H9 (cell line): ENCODE measurements at regions not wholly inside any gene's neighbourhood (a gene's known extent, or its start where the extent isn't known, plus 50 kb on each side); places are given as distances from the start of the nearest gene placed in this dataset.

ENCODE experiments used
- DNase-seq: peaks from one replicate; pipeline ENCODE4 v3.0.0-alpha.2; 2017
- H2AFZ ChIP-seq: one replicate; pipeline ENCODE4 v1.6.1; 2013; ENCODE audit warnings: mild to moderate bottlenecking, low read length, control low read depth, moderate library complexity
- H2AK5ac ChIP-seq: 2 replicates; pipeline ENCODE4 v1.6.1; 2013; ENCODE audit warnings: low read length, control low read depth, mixed read lengths; ENCODE audit not compliant: insufficient read length
- H2BK120ac ChIP-seq: one replicate; pipeline ENCODE4 v1.6.1; 2013; ENCODE audit warnings: low read depth, mild to moderate bottlenecking, low read length, control low read depth, inconsistent platforms; ENCODE audit not compliant: poor library complexity, severe bottlenecking
- H2BK12ac ChIP-seq: 2 replicates; pipeline ENCODE4 v1.6.1; 2013; ENCODE audit warnings: low read length, control low read depth, mixed read lengths, low read depth; ENCODE audit not compliant: insufficient read length
- H2BK15ac ChIP-seq: 2 replicates; pipeline ENCODE4 v1.6.1; 2013; ENCODE audit warnings: low read depth, low read length, control low read depth
- H2BK20ac ChIP-seq: one replicate; pipeline ENCODE4 v1.6.1; 2013; ENCODE audit warnings: low read depth, mild to moderate bottlenecking, low read length, control low read depth, inconsistent platforms; ENCODE audit not compliant: poor library complexity, severe bottlenecking
- H2BK5ac ChIP-seq: 2 replicates; pipeline ENCODE4 v1.6.1; 2013; ENCODE audit warnings: low read length, control low read depth, mixed read lengths; ENCODE audit not compliant: insufficient read length
- H3K14ac ChIP-seq: 2 replicates; pipeline ENCODE4 v1.6.1; 2013; ENCODE audit warnings: low read length, control low read depth; ENCODE audit not compliant: insufficient read depth
- H3K18ac ChIP-seq: 2 replicates; pipeline ENCODE4 v1.6.1; 2013; ENCODE audit warnings: low read depth, mild to moderate bottlenecking, mixed read lengths, low read length, control low read depth; ENCODE audit not compliant: insufficient read length
- H3K23ac ChIP-seq: 2 replicates; pipeline ENCODE4 v1.6.1; 2013; ENCODE audit warnings: low read length, control low read depth, mixed read lengths, low read depth; ENCODE audit not compliant: insufficient read length
- H3K23me2 ChIP-seq: 2 replicates; pipeline ENCODE4 v1.6.1; 2013; ENCODE audit warnings: low read depth, mild to moderate bottlenecking, mixed read lengths, low read length, control low read depth; ENCODE audit not compliant: insufficient read length, poor library complexity, severe bottlenecking
- H3K27ac ChIP-seq: 2 replicates; pipeline ENCODE4 v1.5.1; 2013; ENCODE audit warnings: low read length, control low read depth, mixed read lengths, low read depth; ENCODE audit not compliant: insufficient read length
- H3K27me3 ChIP-seq: 2 replicates; pipeline ENCODE4 v1.6.1; 2013; ENCODE audit warnings: low read length, control low read depth, inconsistent platforms; ENCODE audit not compliant: insufficient read depth
- H3K4ac ChIP-seq: 2 replicates; pipeline ENCODE4 v1.6.1; 2013; ENCODE audit warnings: low read depth, mild to moderate bottlenecking, control low read depth, inconsistent platforms, low read length, moderate library complexity
- H3K4me1 ChIP-seq: 2 replicates; pipeline ENCODE4 v1.6.1; 2013; ENCODE audit warnings: low read length, control low read depth, inconsistent platforms; ENCODE audit not compliant: insufficient read depth
- H3K4me2 ChIP-seq: 2 replicates; pipeline ENCODE4 v1.6.1; 2013; ENCODE audit warnings: low read length, control low read depth, mixed read lengths; ENCODE audit not compliant: insufficient read length, insufficient read depth
- H3K56ac ChIP-seq: 2 replicates; pipeline ENCODE4 v1.6.1; 2013; ENCODE audit warnings: low read depth, mild to moderate bottlenecking, mixed read lengths, low read length, control low read depth; ENCODE audit not compliant: insufficient read length
- H3K79me1 ChIP-seq: 2 replicates; pipeline ENCODE4 v1.6.1; 2013; ENCODE audit warnings: low read depth, mild to moderate bottlenecking, moderate library complexity, low read length, control low read depth, inconsistent platforms; ENCODE audit not compliant: insufficient read depth, poor library complexity, severe bottlenecking
- H3K79me2 ChIP-seq: 2 replicates; pipeline ENCODE4 v1.6.1; 2013; ENCODE audit warnings: low read length, control low read depth, inconsistent platforms; ENCODE audit not compliant: insufficient read depth
- H3K9ac ChIP-seq: 2 replicates; pipeline ENCODE4 v1.6.1; 2013; ENCODE audit warnings: low read length, control low read depth, mixed read lengths; ENCODE audit not compliant: insufficient read length; ENCODE audit errors: extremely low read depth
- H3K9me3 ChIP-seq: one replicate; pipeline ENCODE4 v1.6.1; 2013; ENCODE audit warnings: low read depth, low read length, inconsistent platforms; ENCODE audit not compliant: control insufficient read depth
- H3T11ph ChIP-seq: one replicate; pipeline ENCODE4 v1.6.1; 2013; ENCODE audit warnings: mild to moderate bottlenecking, low read length, control low read depth, inconsistent platforms
- H4K20me1 ChIP-seq: one replicate; pipeline ENCODE4 v1.6.1; 2013; ENCODE audit not compliant: control insufficient read depth, insufficient read length, insufficient read depth
- H4K5ac ChIP-seq: 2 replicates; pipeline ENCODE4 v1.6.1; 2013; ENCODE audit warnings: low read depth, mild to moderate bottlenecking, mixed read lengths, low read length, control low read depth; ENCODE audit not compliant: insufficient read length
- H4K8ac ChIP-seq: replicated peaks from 2 replicates; pipeline ENCODE4 v1.6.1; 2013; ENCODE audit warnings: low read length, control low read depth, mixed read lengths, low read depth; ENCODE audit not compliant: insufficient read length
- H4K91ac ChIP-seq: 2 replicates; pipeline ENCODE4 v1.6.1; 2013; ENCODE audit warnings: low read depth, mild to moderate bottlenecking, moderate library complexity, mixed read lengths, low read length, control low read depth; ENCODE audit not compliant: insufficient read length
- H3K27ac Mint-ChIP-seq, 3 experiments: 2 replicates in 2 of 3; 3 replicates in 1 of 3; pipeline ENCODE4 v1.8.0; 2020 to 2021; ENCODE audit warnings: mixed read lengths in 3 of 3, mild to moderate bottlenecking in 1 of 3, moderate library complexity in 1 of 3
- H3K27me3 Mint-ChIP-seq: 2 replicates; pipeline ENCODE4 v1.8.0; 2021; ENCODE audit warnings: low read depth, mild to moderate bottlenecking, moderate library complexity, mixed read lengths
- H3K36me3 Mint-ChIP-seq, 3 experiments: 2 replicates in 2 of 3; 3 replicates in 1 of 3; pipeline ENCODE4 v1.8.0; 2020 to 2021; ENCODE audit warnings: low read depth in 3 of 3, mixed read lengths in 3 of 3; ENCODE audit not compliant: insufficient read depth in 1 of 3
- H3K4me1 Mint-ChIP-seq, 2 experiments: 2 replicates each; pipeline ENCODE4 v1.8.0; 2020; ENCODE audit warnings: mixed read lengths in 2 of 2
- H3K4me3 Mint-ChIP-seq, 2 experiments: 2 replicates in 1 of 2; 3 replicates in 1 of 2; pipeline ENCODE4 v1.8.0; 2020 to 2021; ENCODE audit warnings: mild to moderate bottlenecking in 2 of 2, mixed read lengths in 2 of 2, moderate library complexity in 1 of 2
- H3K9me3 Mint-ChIP-seq, 2 experiments: 2 replicates in 1 of 2; 3 replicates in 1 of 2; pipeline ENCODE4 v1.8.0; 2020; ENCODE audit warnings: mild to moderate bottlenecking in 2 of 2, mixed read lengths in 2 of 2, moderate library complexity in 1 of 2
- CTCF ChIP-seq: fragments of 200-600 bp; sonication (generic); conservative IDR thresholded peaks from 3 replicates; pipeline ENCODE4 v1.8.0; 2021; ENCODE audit warnings: antibody characterized with exemption, mild to moderate bottlenecking
- WGBS: extraction: QIAGEN DNeasy Blood & Tissue Kit; methylation state at CpG from one replicate; pipeline ENCODE4 v1.1.7; 2013; ENCODE audit warnings: missing lambda C conversion rate, low lambda C conversion rate, mixed read lengths; ENCODE audit not compliant: insufficient read length; ENCODE audit errors: extremely low coverage; 5-methylcytosine and 5-hydroxymethylcytosine counted together

GRCh38 chr21:24200052-24200451 is 1407.2 kb downstream of the MRPL39 start:
- Histone ChIP-seq H2AFZ (no peak overlapping the region), H3K23me2 (no peaks in the 10 kb centered on the region), H2AK5ac (no peak overlapping the region), H3K4ac (no peak overlapping the region), H3K4me1 (no peaks in the 10 kb centered on the region), H2BK5ac (no peak overlapping the region), H4K5ac (no peak overlapping the region), H2BK120ac (no peak overlapping the region), H3K27ac (no peak overlapping the region), H3T11ph (no peak overlapping the region), H3K14ac (no peak overlapping the region), H3K23ac (no peak overlapping the region), H3K4me2 (no peak overlapping the region), H2BK12ac (no peak overlapping the region), H2BK15ac (no peak overlapping the region), H3K79me2 (no peaks in the 10 kb centered on the region), H2BK20ac (no peak overlapping the region), H3K56ac (no peak overlapping the region), H3K9ac (no peak overlapping the region), H4K20me1 (no peaks in the 10 kb centered on the region), H3K18ac (no peak overlapping the region), H3K9me3 (no peaks in the 10 kb centered on the region), H3K27me3 (no peaks in the 10 kb centered on the region), H3K79me1 (no peaks in the 10 kb centered on the region), H4K91ac (no peak overlapping the region), H4K8ac (no peak overlapping the region)
- DNase-seq, result no peak
- Mint-ChIP-seq H3K4me3 (no peak overlapping the region), H3K9me3 (peaks cover 35 to 51% of the 10 kb centered on the region in 2 experiments), H3K27ac (no peak overlapping the region), H3K4me1 (no peaks in the 10 kb centered on the region), H3K36me3 (peaks cover 0 to 8% (median 0%) of the 10 kb centered on the region in 3 experiments; a peak in 2 of 7 replicates), H3K27me3 (no peaks in the 10 kb centered on the region)
- TF ChIP-seq CTCF, result no peak
- no CpG with 5 or more reads among the region's 2 CpGs for WGBS
